ENCODE measurements at regions not wholly inside any gene's neighbourhood (a gene's known extent, or its start where the extent isn't known, plus 50 kb on each side); places are given as distances from the start of the nearest gene placed in this dataset.
"Not testable (repeated sequence)": the region's sequence is repeated elsewhere in the genome, so short reads cannot be mapped to it uniquely, and the experiment has no call there.

DNA sequence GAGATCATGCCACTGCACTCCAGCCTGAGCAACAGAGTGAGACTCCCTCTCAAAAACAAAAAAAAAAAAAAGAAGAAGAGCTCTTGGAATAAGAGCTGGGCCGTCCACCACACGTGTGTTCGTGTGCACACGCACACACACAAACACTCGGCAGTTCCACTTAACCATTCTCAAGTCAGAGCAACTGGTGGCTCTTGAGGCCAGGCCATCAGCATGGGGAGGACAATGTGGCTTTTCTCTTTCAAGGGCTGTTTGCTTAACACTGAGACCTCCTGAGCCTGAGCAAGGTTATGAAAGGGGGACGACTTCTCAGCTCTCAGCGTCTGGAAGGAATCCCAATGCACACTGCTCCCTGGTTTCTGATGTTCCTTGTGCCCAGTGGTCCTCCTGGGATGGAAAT is 444.9 kb downstream of the SOX9 start:
- DNase-seq, result no peak

GRCh38 chr17:72566671-72567484 is 446.1 kb downstream of the SOX9 start:
- DNase-seq, result no peak

DNA sequence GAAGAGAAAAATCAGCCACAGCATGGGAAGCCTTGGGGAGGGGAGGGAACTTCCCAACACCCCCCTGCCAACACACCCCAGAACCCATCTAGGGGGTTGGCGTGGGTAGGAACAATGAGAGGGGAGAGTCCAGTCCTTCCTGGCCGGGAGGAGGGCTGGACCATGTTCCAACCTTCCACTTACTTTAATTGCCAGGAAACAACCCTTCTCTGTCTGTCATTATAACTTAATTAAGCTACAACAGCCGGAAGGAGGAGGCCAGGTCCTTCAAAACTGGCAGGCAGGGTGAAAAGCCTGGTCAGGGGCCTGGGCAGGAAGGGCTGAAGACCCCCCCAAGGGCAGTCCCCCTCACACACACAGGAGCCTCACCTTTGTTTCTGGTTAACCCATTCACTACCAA is 447.0 kb downstream of the SOX9 start:
- DNase-seq, result no peak

DNA sequence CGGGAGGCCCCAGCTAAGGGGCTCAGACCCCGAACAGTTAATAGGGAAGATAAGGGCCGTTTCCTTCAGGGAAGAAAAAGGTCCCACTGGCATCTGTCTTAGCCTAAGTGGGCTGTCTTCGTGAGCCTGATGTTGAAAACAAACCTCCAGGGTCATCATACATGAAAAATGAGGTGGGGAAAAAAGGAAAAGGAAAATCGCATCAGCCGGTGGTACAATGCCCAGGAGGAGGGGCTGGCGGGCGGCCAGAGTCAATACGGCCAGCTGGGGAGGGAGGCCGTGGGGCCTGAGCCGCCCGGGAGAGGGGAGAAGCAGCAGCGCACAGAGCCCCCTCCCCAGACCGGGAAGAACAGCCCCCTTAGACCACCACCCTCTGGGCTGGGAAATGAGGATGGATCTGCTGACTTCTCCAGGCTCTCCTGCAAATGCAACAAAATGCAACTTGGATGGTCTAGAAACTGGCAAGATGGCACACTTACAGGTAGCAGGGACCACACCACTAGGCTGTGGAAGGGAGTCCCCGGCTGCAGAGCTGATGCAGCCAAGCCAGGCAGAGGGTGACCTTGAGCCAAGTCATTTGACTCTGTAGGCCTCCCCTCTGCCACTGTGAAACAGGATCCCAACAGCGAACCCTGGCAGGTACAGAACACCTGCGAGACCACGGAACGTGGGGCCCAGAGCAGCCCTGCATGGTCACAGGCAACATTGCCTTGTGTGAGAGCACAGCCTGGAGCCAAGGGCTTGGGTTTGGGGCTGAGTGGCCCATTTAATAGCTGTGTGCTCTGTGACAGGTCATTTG is 448.5 kb downstream of the SOX9 start:
- DNase-seq, result no peak

DNA sequence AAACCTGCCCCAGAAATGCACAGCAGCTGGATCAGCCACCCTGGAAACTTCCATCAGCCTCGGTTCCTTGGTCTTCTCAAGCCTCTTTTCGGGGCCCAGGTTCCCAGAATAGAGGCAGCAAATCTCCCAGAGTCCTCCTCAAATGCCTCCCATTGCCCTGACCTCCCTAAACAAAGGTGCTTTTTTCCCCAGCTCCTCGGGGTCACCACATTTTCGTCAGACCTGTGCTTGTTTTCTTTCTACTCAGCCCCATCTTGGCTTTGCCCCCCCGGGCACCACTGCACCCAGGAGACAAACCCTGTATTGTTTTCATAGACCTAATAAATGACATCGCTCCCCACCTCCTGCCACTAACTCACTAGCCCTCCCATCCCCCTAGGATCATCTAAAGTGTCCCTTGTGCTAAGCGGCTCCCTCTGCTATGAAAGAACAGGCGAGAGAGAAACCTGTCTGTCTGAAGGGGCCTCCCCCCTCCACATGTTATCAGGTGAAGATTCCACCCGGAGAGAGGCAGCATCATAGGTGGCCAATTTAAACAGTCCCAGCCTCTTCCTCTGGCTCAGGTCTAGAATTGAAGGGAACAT is 451.1 kb downstream of the SOX9 start:
- no peak for DNase-seq

- DNase-seq, result no peak
Observed at GRCh38 chr17:72572604-72573491, 452.0 kb downstream of the SOX9 start.

DNA sequence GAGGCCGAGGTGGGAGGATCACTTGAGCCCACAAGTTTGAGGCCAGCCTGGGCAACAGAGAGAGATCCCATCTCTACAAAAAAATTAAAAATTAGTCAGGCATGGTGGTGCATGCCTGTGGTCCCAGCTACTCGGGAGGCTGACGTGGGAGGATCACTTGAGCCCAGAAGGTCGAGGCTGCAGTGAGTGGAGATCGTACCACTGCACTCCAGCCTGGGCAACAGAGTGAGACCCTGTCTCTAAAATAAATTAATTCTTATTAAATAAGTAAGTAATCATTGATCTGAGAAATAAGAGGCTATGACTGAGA is 452.6 kb downstream of the SOX9 start:
- not testable (repeated sequence) for DNase-seq

DNA sequence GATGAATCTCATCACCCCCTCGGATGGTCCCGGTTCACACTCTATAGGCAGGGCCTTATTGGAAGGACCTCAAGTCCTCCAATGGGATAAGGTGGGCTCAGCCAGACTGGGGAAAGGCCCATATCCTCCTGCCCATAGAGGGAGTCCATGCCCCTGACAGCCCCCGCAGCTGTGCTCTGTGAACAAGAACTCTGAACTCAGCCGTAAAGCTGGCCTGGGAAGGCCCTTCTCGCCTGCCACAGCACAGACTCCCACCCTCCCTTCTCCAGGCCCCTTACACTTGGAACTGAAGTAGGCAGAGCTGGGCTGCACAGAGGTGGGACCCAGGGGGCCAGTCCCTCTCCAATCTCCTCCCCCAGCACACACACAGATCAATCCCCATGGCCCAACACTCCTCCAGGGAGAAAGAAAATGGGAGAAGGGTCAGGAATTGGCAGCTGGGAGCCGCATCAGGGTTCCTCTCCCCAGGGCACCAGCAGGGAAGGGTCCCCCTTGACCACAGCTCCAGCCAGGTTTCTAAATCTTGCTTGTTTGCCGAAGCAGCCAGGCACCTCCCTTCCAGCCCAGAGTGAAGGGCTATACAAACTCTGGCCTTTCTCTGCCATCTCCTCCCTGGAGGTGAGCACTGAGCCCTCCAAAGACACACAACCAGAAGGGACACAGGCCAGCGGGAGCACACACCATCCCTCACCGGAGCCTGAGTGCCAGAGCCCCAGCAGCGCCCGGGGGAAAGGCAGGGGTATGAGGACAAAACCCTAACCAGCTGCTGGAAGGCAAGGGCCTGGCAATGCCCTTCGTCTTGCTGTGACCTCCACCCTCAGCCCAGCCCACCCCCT is 454.1 kb downstream of the SOX9 start:
- no peak for DNase-seq

- no peak for DNase-seq
Observed at GRCh38 chr17:72575542-72576233, 454.9 kb downstream of the SOX9 start.

DNA sequence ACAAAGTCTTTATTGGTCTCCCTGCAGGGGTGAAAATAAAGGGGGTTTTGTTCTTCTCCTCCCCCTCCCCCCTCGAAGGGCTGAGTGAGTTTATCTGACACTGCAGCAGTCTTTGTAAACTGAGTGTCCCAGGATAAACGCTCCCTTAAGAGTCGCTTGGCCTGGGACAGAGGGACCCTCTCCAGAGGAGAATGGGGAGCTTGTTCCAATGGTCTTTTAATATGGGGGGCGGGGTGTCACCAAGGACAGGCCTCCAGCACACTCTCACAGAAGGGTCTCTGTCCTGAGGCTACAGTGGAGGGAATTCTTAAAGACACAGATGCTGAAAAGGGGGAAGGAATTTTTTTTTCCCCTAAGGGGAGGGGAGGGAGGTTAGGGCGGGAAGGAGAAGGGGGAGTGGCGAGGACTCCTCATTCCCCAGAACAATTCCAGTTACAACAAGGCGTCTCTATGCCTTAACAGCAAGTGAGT is 455.5 kb downstream of the SOX9 start:
- no peak for DNase-seq

DNA sequence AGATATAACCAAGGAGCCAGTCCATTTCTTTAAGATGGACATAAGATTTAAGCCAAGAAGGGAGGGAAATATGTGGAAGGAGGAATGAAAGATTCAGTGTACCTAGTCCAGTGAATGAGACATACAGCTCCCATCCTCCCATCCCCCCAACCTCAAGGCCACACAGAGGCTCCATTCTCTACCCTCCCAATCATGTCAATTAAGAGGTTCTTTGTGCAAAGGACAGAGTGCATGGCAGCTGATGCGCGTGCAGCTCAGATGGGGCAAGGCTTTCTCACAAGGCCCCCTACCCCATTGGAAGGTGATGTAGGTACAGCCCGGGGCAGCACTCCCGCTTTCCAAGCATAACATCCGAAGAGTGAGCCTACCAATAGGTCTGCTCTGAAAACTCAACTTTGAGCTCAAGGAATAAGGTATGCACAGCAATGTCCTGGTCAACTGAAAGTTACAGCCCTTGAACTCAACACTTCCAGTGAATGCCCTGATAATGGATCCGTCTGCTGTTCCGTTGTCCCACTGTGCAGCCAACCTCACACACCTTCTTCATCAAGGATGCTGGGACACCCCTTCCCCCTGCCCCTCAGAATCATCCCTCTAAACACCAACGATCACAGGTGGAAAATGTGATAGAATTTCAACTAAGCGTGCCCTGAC is 458.1 kb downstream of the SOX9 start:
- no peak for DNase-seq

- DNase-seq, result no peak
Observed at GRCh38 chr17:72579990-72580320, 459.1 kb downstream of the SOX9 start.

- DNase-seq, result no peak
Observed at GRCh38 chr17:72580321-72581127, 459.7 kb downstream of the SOX9 start.

- no peak for DNase-seq
Observed at GRCh38 chr17:72587156-72587555, 466.3 kb downstream of the SOX9 start.

DNA sequence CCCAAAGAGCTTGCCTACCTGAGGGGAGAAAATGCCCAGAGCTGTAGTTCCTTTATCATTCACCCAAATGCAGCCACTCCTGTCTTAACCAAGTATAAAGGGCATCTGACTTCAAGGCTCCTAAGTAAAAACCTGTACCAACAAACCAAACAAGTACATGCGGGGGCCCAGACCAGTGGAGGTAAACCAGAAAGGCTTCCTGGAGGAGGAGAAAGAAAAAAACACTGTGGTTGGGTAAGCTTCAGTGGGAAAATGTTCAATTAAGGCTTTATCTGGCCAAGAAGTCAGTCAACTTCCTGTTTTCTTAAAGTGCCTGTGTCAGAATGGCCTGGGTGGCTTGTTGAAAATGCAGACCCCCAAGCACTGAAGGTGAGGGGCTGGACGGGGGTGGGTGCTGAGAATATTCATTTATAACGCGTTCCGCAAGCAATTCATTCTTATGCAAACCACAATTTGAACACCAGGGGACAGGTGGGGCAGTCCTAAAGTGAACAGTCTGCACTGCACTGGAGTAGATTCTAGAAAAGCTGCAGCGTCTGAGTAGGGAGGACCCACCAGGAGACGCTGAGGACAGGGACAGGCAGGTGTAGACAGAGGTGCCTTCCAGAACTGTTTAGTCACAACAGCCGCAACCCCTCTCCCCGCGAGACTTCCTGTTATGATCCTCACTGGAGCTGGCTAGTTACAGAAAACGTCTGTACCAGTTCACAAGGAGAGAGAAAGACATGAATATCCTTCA is 467.1 kb downstream of the SOX9 start:
- no peak for DNase-seq

DNA sequence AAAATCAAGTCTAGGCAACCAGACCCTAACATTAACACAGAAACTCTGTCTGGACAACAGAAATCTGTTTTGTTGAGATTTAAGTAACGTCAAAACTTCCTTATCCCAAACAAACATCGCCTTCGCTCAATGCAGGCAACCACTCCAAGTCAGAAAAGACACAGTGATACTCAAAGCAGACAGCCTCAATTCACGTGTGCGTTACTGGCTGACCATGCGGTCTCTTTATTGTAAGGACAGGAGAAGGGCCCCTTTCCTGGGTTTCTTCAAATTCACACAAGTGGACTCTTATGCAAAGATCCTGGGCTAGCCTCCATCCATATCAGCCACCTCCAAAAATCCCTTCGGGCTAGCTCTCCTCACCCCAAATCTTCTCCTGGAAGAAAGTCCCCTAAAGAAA is 467.7 kb downstream of the SOX9 start:
- no peak for DNase-seq

GRCh38 chr17:72588961-72589360 is 468.1 kb downstream of the SOX9 start:
- DNase-seq, result no peak

GRCh38 chr17:72590382-72590781 is 469.6 kb downstream of the SOX9 start:
- no peak for DNase-seq

DNA sequence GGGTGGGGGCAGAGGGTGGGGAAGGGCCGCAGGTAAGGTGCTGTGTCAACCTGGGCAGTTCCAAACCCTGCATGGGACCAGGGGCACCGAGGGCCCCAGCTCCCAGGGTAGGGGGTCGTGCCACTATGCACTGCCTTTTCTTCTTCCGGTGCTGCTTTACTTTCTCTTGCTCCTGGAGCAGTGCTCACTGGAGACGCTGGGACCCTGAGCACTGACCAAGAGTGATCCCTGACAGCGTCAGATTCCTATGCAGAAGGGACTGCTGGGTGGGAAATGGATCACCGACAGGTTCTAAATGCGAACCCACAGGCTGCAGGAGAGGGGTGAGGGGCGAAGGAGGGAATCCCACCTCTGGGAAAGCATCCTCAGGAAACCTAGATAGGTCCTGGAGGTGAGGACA is 470.1 kb downstream of the SOX9 start:
- DNase-seq, result no peak
